SK-N-MC (cell line): ENCODE measurements at regions not wholly inside any gene's neighbourhood (a gene's known extent, or its start where the extent isn't known, plus 50 kb on each side); places are given as distances from the start of the nearest gene placed in this dataset.

Experiments used
- DNase-seq: peaks from one replicate; pipeline ENCODE4 v3.0.0-alpha.2; 2011; ENCODE audit warnings: low read depth, low spot score
- H3K27ac ChIP-seq: fragments of 200-600 bp; sonication (generic); 2 replicates; pipeline ENCODE4 v1.5.1; 2016; ENCODE audit warnings: mixed run types
- H3K36me3 ChIP-seq: fragments of 200-600 bp; sonication (generic); 2 replicates; pipeline ENCODE4 v1.6.1; 2017; ENCODE audit warnings: antibody characterized with exemption, low read length, mixed read lengths; ENCODE audit not compliant: insufficient read depth
- H3K4me3 ChIP-seq: fragments of 200-600 bp; sonication (generic); 2 replicates; pipeline ENCODE4 v1.5.1; 2016
- H3K9ac ChIP-seq: fragments of 200-600 bp; sonication (generic); 2 replicates; pipeline ENCODE4 v1.8.0; 2017; ENCODE audit warnings: mixed run types, mixed read lengths; ENCODE audit not compliant: insufficient read length
- H3K9me3 ChIP-seq: fragments of 200-600 bp; sonication (generic); 2 replicates; pipeline ENCODE4 v1.6.1; 2017; ENCODE audit warnings: low read depth, mild to moderate bottlenecking, antibody characterized with exemption, low read length, moderate library complexity, mixed read lengths
- EZH2 ChIP-seq: fragments of 200-600 bp; sonication (generic); IDR thresholded peaks from one replicate; pipeline ENCODE4 v1.6.1; 2017; ENCODE audit warnings: antibody characterized with exemption
- FOXP2 ChIP-seq: optimal IDR thresholded peaks from 2 replicates; pipeline ENCODE3; 2011; ENCODE audit warnings: mild to moderate bottlenecking, moderate library complexity; ENCODE audit not compliant: insufficient read depth; ENCODE audit errors: extremely low read length, control extremely low read depth
- POLR2AphosphoS5 ChIP-seq: IDR thresholded peaks from 2 replicates; pipeline ENCODE4 v1.6.1; 2012; ENCODE audit warnings: mild to moderate bottlenecking, low read depth, low read length, borderline replicate concordance

DNA sequence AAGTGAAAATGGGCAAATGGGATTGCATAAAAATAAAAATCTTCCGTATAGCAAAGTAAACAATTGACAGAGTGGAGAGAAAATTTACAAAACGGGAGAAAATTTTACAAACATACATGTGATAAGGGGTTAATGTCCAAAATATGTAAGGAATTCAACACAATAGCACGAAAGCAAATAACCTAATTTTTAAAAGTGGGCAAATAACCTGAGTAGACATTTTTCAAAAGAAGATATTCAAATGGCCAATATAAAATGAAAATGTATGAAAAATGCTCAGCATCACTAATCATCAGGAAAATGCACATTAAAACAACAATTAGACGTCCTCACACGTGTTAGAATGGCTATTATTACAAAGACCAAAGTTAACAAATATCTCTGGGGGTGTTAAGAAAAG is 441.5 kb downstream of the HTR1B start:
- no peak for DNase-seq
- Histone ChIP-seq H3K27ac (no peak overlapping the region), H3K36me3 (no peaks in the 10 kb centered on the region), H3K4me3 (no peak overlapping the region), H3K9ac (no peak overlapping the region), H3K9me3 (no peaks in the 10 kb centered on the region)
- TF ChIP-seq EZH2 (no peak), POLR2AphosphoS5 (no peak), FOXP2 (no peak)

DNA sequence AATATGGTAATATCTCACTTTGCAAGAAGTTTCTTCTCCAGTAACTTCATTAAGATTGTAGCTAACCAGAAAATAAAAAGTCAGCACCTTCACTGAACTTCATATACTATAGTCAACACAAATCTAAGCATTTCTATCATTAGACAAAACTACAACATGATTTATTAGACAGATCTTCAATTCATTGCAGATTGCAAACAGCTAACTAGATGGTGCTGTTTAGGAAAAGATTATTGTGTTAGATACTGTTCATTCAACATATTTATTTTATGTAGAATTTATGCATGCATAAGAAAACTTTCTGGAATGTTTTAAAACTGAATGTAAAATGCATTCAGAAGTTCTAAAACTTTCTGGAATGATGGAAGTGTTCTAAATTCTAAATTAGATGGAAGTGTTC is 442.1 kb downstream of the HTR1B start:
- Histone ChIP-seq H3K9ac (no peak overlapping the region), H3K4me3 (no peak overlapping the region), H3K27ac (no peak overlapping the region), H3K9me3 (no peaks in the 10 kb centered on the region), H3K36me3 (no peaks in the 10 kb centered on the region)
- TF ChIP-seq FOXP2 (no peak), EZH2 (no peak), POLR2AphosphoS5 (no peak)
- DNase-seq: no peak

- H3K9me3 ChIP-seq: no peaks in the 10 kb centered on the region
- H3K4me3 ChIP-seq: no peak overlapping the region
- DNase-seq: no peak
- no peak overlapping the region for H3K9ac ChIP-seq
- no peak overlapping the region for H3K27ac ChIP-seq
- no peaks in the 10 kb centered on the region for H3K36me3 ChIP-seq
- no peak for TF ChIP-seq EZH2
- no peak for TF ChIP-seq FOXP2
- TF ChIP-seq POLR2AphosphoS5: no peak
Measured at GRCh38 chr6:77019081-77019480, 444.2 kb downstream of the HTR1B start.

GRCh38 chr6:77017537-77017936 is 445.8 kb downstream of the HTR1B start:
- TF ChIP-seq EZH2: no peak
- Histone ChIP-seq H3K9ac (no peak overlapping the region), H3K36me3 (no peaks in the 10 kb centered on the region), H3K9me3 (no peaks in the 10 kb centered on the region), H3K27ac (no peak overlapping the region), H3K4me3 (no peak overlapping the region)
- DNase-seq: no peak

DNA sequence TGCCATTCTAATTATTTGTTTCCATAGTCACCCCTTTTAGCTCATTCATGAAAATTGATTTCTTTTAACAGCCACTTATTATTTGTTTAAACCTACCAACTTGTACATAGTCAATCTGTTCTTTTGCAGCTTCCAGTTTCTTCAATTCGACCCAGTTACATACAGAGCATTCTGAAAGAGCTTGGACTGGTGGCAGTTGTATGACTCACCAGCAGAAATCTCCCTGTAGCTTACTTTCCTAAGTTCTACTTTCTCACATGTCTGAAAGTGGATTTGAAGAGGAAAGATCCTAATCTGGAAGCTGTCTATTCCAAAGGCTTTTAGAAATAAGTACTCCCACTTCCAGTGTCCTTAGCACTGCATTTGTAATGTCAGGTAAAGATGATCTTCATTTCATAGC is 447.9 kb downstream of the HTR1B start:
- Histone ChIP-seq H3K36me3 (no peaks in the 10 kb centered on the region), H3K9me3 (no peaks in the 10 kb centered on the region), H3K4me3 (no peak overlapping the region), H3K27ac (no peak overlapping the region), H3K9ac (no peak overlapping the region)
- TF ChIP-seq EZH2 (no peak), FOXP2 (no peak), POLR2AphosphoS5 (no peak)
- DNase-seq: no peak

DNA sequence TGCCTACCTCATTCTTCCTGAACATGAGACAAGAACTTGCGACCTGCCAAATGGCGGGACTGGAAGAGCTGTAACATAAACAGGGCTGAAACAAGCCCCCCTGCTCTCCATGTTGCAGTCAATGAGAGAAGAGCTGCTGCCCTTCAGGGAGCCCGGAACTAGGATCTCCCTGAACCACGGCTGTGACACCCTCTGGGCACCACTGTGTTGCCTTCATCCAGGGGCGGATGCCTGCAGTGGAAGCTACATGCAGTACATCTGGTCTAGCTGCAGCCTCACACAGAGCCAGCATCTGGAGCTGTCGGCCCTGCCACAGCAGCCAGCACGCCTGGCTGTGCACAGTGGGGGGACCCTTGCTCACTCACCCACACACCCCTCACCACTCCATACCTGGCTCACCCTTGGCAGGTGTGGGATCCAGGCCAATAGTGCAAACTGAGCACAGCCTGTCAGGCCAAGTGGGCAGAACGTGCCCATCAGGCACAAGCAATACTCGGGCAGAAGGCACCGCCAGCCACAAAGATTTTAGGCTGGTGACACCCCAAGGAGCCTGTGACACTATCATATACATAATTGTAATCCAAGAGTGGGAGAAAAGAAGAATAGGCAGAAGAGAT is 451.3 kb downstream of the HTR1B start:
- no peak overlapping the region for H3K9ac ChIP-seq
- no peaks in the 10 kb centered on the region for H3K36me3 ChIP-seq
- H3K9me3 ChIP-seq: no peaks in the 10 kb centered on the region
- H3K27ac ChIP-seq: no peak overlapping the region
- TF ChIP-seq FOXP2 (no peak), EZH2 (no peak), POLR2AphosphoS5 (no peak)
- no peak overlapping the region for H3K4me3 ChIP-seq
- DNase-seq: no peak

- H3K9me3 ChIP-seq: no peaks in the 10 kb centered on the region
- no peak overlapping the region for H3K4me3 ChIP-seq
- H3K9ac ChIP-seq: no peak overlapping the region
- no peak for DNase-seq
- no peak for TF ChIP-seq FOXP2
- no peak for TF ChIP-seq POLR2AphosphoS5
- no peak for TF ChIP-seq EZH2
- no peak overlapping the region for H3K27ac ChIP-seq
- H3K36me3 ChIP-seq: no peaks in the 10 kb centered on the region
Measured at GRCh38 chr6:77010931-77011542, 452.3 kb downstream of the HTR1B start.

- Histone ChIP-seq H3K9ac (no peak overlapping the region), H3K27ac (no peak overlapping the region), H3K36me3 (no peaks in the 10 kb centered on the region), H3K9me3 (no peaks in the 10 kb centered on the region), H3K4me3 (no peak overlapping the region)
- no peak for TF ChIP-seq POLR2AphosphoS5
- DNase-seq: no peak
Measured at GRCh38 chr6:76992553-76992952, 470.7 kb downstream of the HTR1B start.

DNA sequence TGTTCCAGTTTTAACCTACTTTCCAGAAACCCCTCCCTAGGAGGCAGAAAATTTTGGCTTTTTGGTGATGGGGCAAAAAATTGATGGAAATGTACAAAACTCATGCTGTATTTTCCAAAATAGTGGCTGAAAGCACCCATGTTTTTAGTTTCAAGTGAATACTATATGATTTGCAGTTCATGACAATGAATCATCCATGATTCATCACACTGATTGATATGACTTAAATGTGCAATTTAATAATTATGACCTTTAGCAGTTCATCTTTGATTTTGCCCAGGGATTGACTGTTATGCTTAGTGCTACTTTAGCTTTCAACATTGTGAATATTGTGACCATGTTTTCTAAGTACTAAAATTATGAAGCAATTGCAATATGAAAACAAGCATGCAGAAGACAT is 478.7 kb downstream of the HTR1B start:
- no peak overlapping the region for H3K9ac ChIP-seq
- no peaks in the 10 kb centered on the region for H3K9me3 ChIP-seq
- no peak overlapping the region for H3K4me3 ChIP-seq
- TF ChIP-seq EZH2 (no peak), POLR2AphosphoS5 (no peak), FOXP2 (no peak)
- DNase-seq: no peak
- no peak overlapping the region for H3K27ac ChIP-seq
- no peaks in the 10 kb centered on the region for H3K36me3 ChIP-seq
